HG03432 (cell line): ENCODE measurements at regions not wholly inside any gene's neighbourhood (a gene's known extent, or its start where the extent isn't known, plus 50 kb on each side); places are given as distances from the start of the nearest gene placed in this dataset.

Source experiments
- ATAC-seq: cut with Tn5 transposase; IDR thresholded peaks from one replicate; pipeline ENCODE4 v1.9.1; 2021; ENCODE audit warnings: mild to moderate bottlenecking, moderate library complexity; ENCODE audit not compliant: unreplicated experiment

GRCh38 chr3:82311901-82312300 is 550.5 kb upstream of the GBE1 start:
- ATAC-seq: no peak

- ATAC-seq: no peak
Measured at GRCh38 chr3:82308755-82309154, 547.3 kb upstream of the GBE1 start.

GRCh38 chr3:82306189-82306588 is 544.7 kb upstream of the GBE1 start:
- ATAC-seq: peak; percentile 58

- peak; percentile 60 for ATAC-seq
Measured at GRCh38 chr3:82294609-82295008, 533.2 kb upstream of the GBE1 start.

- ATAC-seq: peak; percentile 87
Measured at GRCh38 chr3:82293867-82294266, 532.4 kb upstream of the GBE1 start.

GRCh38 chr3:82293435-82293834 is 532.0 kb upstream of the GBE1 start:
- no peak for ATAC-seq

- no peak for ATAC-seq
Measured at GRCh38 chr3:82287562-82287961, 526.1 kb upstream of the GBE1 start.

GRCh38 chr3:82281205-82281604 is 519.8 kb upstream of the GBE1 start:
- ATAC-seq: no peak

- no peak for ATAC-seq
Measured at GRCh38 chr3:82276992-82277391, 515.5 kb upstream of the GBE1 start.

GRCh38 chr3:82274897-82275296 is 513.5 kb upstream of the GBE1 start:
- no peak for ATAC-seq

GRCh38 chr3:82265747-82266146 is 504.3 kb upstream of the GBE1 start:
- ATAC-seq: no peak

GRCh38 chr3:82262193-82262592 is 500.7 kb upstream of the GBE1 start:
- no peak for ATAC-seq

- no peak for ATAC-seq
Measured at GRCh38 chr3:82261637-82262036, 500.2 kb upstream of the GBE1 start.

GRCh38 chr3:82261013-82261412 is 499.6 kb upstream of the GBE1 start:
- no peak for ATAC-seq

- no peak for ATAC-seq
Measured at GRCh38 chr3:82259994-82260393, 498.5 kb upstream of the GBE1 start.

- no peak for ATAC-seq
Measured at GRCh38 chr3:82240322-82240721, 478.9 kb upstream of the GBE1 start.

GRCh38 chr3:82236257-82236656 is 474.8 kb upstream of the GBE1 start:
- ATAC-seq: peak; percentile 47

- ATAC-seq: peak; percentile 97
Measured at GRCh38 chr3:82229397-82229796, 468.0 kb upstream of the GBE1 start.

GRCh38 chr3:82224661-82225060 is 463.2 kb upstream of the GBE1 start:
- ATAC-seq: no peak

GRCh38 chr3:82222401-82222800 is 461.0 kb upstream of the GBE1 start:
- ATAC-seq: no peak

- no peak for ATAC-seq
Measured at GRCh38 chr3:82217571-82217970, 456.1 kb upstream of the GBE1 start.

- ATAC-seq: no peak
Measured at GRCh38 chr3:82208002-82208710, 446.7 kb upstream of the GBE1 start.

GRCh38 chr3:82202269-82202668 is 440.8 kb upstream of the GBE1 start:
- ATAC-seq: no peak
